Heart right ventricle (tissue), 16 donors: ENCODE measurements at regions not wholly inside any gene's neighbourhood (a gene's known extent, or its start where the extent isn't known, plus 50 kb on each side); places are given as distances from the start of the nearest gene placed in this dataset.

Experiments
- ATAC-seq, 8 donors: fragments of 200-7000 bp; cut with Tn5 transposase; one replicate each; pipeline ENCODE4 v1.9.1; 2020; ENCODE audit warnings: mild to moderate bottlenecking in 8 of 8, moderate library complexity in 8 of 8, moderate number of reproducible peaks in 1 of 8
- DNase-seq, 2 donors: peaks; one replicate each; pipeline ENCODE4 v3.0.0-alpha.2; 2020
- H3K27ac ChIP-seq, 10 donors: fragments of 200-600 bp; sonication (generic) in 2 of 10; one replicate each; pipeline versions ENCODE4 v1.5.0 to v1.8.0; 2020 to 2022; ENCODE audit warnings: mild to moderate bottlenecking in 3 of 10
- H3K27me3 ChIP-seq, 7 donors: fragments of 200-600 bp; one replicate each; pipeline ENCODE4 v1.8.0; 2021 to 2022; ENCODE audit warnings: mild to moderate bottlenecking in 2 of 7
- H3K36me3 ChIP-seq, 9 donors: fragments of 200-600 bp; sonication (generic) in 1 of 9; one replicate each; pipeline versions ENCODE4 v1.5.0 to v1.8.0; 2020 to 2022; ENCODE audit warnings: mild to moderate bottlenecking in 2 of 9
- H3K4me1 ChIP-seq, 9 donors: fragments of 200-600 bp; sonication (generic) in 1 of 9; one replicate each; pipeline versions ENCODE4 v1.5.0 to v1.8.0; 2020 to 2022; ENCODE audit warnings: mild to moderate bottlenecking in 4 of 9
- H3K4me3 ChIP-seq, 10 donors: fragments of 200-600 bp; sonication (generic) in 2 of 10; one replicate each; pipeline versions ENCODE4 v1.5.0 to v1.8.0; 2020 to 2022; ENCODE audit warnings: mild to moderate bottlenecking in 7 of 10, moderate library complexity in 2 of 10
- H3K9me3 ChIP-seq, 11 donors: fragments of 200-600 bp in 10 of 11; sonication (generic) in 2 of 11; one replicate each; pipeline versions ENCODE4 v1.5.0 to v1.8.0; 2013 to 2022; ENCODE audit warnings: mild to moderate bottlenecking in 2 of 11, control low read depth in 1 of 11, moderate library complexity in 1 of 11
- WGBS, 2 donors: extraction: QIAGEN DNeasy Blood & Tissue Kit; methylation state at CpG; one replicate each; pipeline ENCODE4 v1.1.7; 2013; ENCODE audit warnings: inconsistent platforms in 1 of 2; 5-methylcytosine and 5-hydroxymethylcytosine counted together
- intact Hi-C, 10 donors: fragments of 100-400 bp; cut with DNase I; formaldehyde crosslinking; loops; one replicate each; pipeline versions ENCODE4 v1.11.1 to v1.14.2; 2022
- TF ChIP-seq, protein P1 (sequence below), 9 donors: fragments of 200-600 bp; sonication (generic) in 2 of 9; IDR thresholded peaks; one replicate each; pipeline versions ENCODE4 v1.5.0 to v1.8.0; 2021 to 2022; ENCODE audit warnings: antibody characterized with exemption in 9 of 9, mild to moderate bottlenecking in 5 of 9, moderate library complexity in 1 of 9
- donor health status: Arrhythmogenic right ventricular cardiomyopathy.
- donor health status: ischemic (EF 13 %, LVEDD 7.1; RV severe dilation, severe dysfunction).
- donor health status: healthy with polysubstance abuse.
- donor health status: DM: no; HTN: yes; CAD: no.
- donor health status: DM: no; HTN: no; CAD: no.
- donor health status: ischemic (EF 25% LVEDD 6.9; RV normal size, moderate dysfunction).
- donor health status: ischemic (EF 25% LVEDD 5.7; RV mildly dilated, moderate dysfunction).
- donor health status: healthy.
- donor health status: DM: yes; HTN: yes; CAD: no.
- donor health status: Ischemic cardiomyopathy.
- donor health status: ischemic (EF 35%, LVEDD 5.7; RV mildly dilated, moderate dysfunction).
- donor health status: nonischemic (EF 11% LVEDD 7.7; RV severe dilation, severe dysfunction).
- donor health status: DM: yes; HTN: yes; CAD: no.
- donor health status: PGD.
- donor health status: ischemic (EF 29% LVEDD 5.4; RV normal size, mild dysfunction).
- donor health status: nonischemic (EF 23%, LVEDD 6.1; RV moderate dilation, normal function).

DNA sequence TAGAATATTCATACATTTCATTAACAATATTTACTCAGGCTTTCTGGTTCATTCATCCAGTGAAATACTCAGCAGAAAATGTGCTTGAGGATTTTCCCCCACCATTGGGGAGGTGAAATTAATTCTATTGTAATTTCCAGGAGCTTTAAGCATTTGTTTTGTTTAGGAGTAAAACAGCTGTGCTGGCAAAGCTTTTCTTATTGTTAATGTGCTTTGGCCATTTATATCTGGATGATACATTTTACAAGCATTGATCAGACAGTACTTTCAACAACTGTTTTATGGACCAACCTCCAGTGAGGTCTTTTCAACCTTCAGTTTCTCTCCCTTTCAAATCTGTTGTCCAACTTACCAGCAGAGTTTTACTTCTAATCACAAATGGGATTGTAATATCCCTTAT is 672.4 kb downstream of the CDH11 start:
- no peaks in the 10 kb centered on the region for H3K9me3 ChIP-seq
- H3K27me3 ChIP-seq: no peaks in the 10 kb centered on the region
- intact Hi-C loops: no loop called here
- DNase-seq (no peak), ATAC-seq (no peak)
- H3K4me1 ChIP-seq: peaks cover 0 to 10% (median 0%) of the 10 kb centered on the region in 9 donors
- H3K36me3 ChIP-seq: no peaks in the 10 kb centered on the region
- TF ChIP-seq, protein P1, sequence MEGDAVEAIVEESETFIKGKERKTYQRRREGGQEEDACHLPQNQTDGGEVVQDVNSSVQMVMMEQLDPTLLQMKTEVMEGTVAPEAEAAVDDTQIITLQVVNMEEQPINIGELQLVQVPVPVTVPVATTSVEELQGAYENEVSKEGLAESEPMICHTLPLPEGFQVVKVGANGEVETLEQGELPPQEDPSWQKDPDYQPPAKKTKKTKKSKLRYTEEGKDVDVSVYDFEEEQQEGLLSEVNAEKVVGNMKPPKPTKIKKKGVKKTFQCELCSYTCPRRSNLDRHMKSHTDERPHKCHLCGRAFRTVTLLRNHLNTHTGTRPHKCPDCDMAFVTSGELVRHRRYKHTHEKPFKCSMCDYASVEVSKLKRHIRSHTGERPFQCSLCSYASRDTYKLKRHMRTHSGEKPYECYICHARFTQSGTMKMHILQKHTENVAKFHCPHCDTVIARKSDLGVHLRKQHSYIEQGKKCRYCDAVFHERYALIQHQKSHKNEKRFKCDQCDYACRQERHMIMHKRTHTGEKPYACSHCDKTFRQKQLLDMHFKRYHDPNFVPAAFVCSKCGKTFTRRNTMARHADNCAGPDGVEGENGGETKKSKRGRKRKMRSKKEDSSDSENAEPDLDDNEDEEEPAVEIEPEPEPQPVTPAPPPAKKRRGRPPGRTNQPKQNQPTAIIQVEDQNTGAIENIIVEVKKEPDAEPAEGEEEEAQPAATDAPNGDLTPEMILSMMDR (IDR thresholded peaks at IDR 0.05): no peak
- no peak overlapping the region for H3K27ac ChIP-seq
- H3K4me3 ChIP-seq: no peak overlapping the region

DNA sequence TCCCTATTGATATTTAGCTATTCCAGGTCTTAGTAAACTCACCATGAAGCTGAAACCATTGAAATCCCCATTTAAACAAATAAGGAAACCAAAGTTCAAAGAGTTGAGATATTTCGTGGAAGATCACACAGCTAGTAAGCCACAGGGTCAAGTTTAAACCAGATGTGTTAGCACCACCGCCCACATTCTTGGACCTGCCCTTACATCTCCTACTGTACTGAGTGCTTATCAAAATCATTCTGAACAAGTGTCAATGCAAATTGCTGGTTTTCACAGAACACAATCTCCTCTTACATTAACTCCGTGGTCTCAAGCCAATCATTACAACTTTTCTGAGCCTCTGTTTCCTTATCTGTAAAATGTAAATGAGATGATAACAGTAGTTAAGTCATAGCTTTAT is 676.2 kb downstream of the CDH11 start:
- Histone ChIP-seq H3K9me3 (peaks cover 0 to 6% (median 0%) of the 10 kb centered on the region in 11 donors), H3K27ac (no peak overlapping the region), H3K4me1 (peaks cover 0 to 13% (median 0%) of the 10 kb centered on the region in 9 donors), H3K27me3 (no peaks in the 10 kb centered on the region), H3K36me3 (no peaks in the 10 kb centered on the region), H3K4me3 (no peak overlapping the region)
- WGBS, 2 donors: 29 to 33% methylated on average over 3 of the region's 3 CpGs
- intact Hi-C loops: no loop called here
- ATAC-seq (peak in 1 of 8 donors; percentile 19), DNase-seq (no peak)
- TF ChIP-seq, protein P1 (IDR thresholded peaks at IDR 0.05): no peak

DNA sequence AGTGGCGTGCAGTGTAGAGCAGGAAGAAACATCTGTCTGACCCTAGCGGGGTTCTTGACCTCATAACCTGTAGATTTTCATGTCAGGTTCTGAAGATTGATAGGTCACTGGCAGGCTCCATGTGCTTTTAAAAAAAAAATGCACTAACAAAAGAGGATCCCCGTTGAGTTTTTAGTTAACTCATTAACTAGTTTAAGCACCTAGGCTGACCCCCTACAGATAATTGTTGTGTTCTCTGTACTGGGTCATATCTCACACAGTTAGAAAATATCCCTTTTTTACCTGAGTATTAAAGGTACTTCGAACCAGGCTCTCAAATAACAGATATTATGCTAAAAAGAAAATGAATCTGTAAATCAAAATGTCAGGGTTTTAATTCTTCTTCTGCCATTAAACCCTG is 676.6 kb downstream of the CDH11 start:
- TF ChIP-seq, protein P1 (IDR thresholded peaks at IDR 0.05): no peak
- 70 to 77% methylated on average over 4 of the region's 4 CpGs for WGBS, 2 donors
- Histone ChIP-seq H3K36me3 (no peaks in the 10 kb centered on the region), H3K9me3 (peaks cover 0 to 6% (median 0%) of the 10 kb centered on the region in 11 donors), H3K4me1 (peaks cover 0 to 15% (median 0%) of the 10 kb centered on the region in 9 donors), H3K27ac (no peak overlapping the region), H3K27me3 (no peaks in the 10 kb centered on the region), H3K4me3 (no peak overlapping the region)
- intact Hi-C loops: no loop called here
- ATAC-seq (no peak), DNase-seq (no peak)

DNA sequence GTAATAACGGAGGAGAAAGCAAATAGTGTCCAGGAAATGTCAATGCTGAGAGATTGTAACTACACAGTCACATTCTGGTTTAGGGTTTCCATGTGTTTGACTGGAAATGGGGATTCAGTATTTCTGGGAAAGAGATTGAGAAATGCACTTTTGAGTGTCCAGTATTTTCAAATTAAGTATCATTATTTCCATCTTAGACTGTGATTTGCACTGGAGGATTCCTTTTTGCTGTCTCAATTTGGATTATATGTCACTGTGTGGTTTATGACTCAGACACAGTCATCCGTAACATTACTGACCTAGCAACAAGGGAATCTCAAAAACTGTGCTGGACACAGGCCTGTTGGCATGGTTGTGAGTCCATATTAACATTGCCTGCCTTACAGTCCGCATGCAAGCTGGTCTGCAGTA is 681.4 kb downstream of the CDH11 start:
- H3K4me3 ChIP-seq: no peak overlapping the region
- TF ChIP-seq, protein P1 (IDR thresholded peaks at IDR 0.05): no peak
- H3K9me3 ChIP-seq: peaks cover 0 to 6% (median 0%) of the 10 kb centered on the region in 11 donors
- ATAC-seq (peak in 6 of 8 donors; percentile 71 to 92 (median 74)), DNase-seq (peak in 1 of 2 donors; percentile 7)
- intact Hi-C loops: no loop called here
- peaks cover 0 to 8% (median 0%) of the 10 kb centered on the region in 9 donors for H3K4me1 ChIP-seq
- no peaks in the 10 kb centered on the region for H3K36me3 ChIP-seq
- peak overlapping the region in 3 of 10 donors; percentile 20 to 76 (median 22) for H3K27ac ChIP-seq
- WGBS, 2 donors: 63 to 79% methylated on average over 3 of the region's 3 CpGs
- H3K27me3 ChIP-seq: no peaks in the 10 kb centered on the region
